Ovary (tissue), 3 donors: ENCODE measurements at regions not wholly inside any gene's neighbourhood (a gene's known extent, or its start where the extent isn't known, plus 50 kb on each side); places are given as distances from the start of the nearest gene placed in this dataset.

ENCODE experiments used
- EP300 ChIP-seq: sonication (generic); formaldehyde crosslinking; IDR thresholded peaks from one replicate; pipeline ENCODE4 v1.6.1; 2017; ENCODE audit warnings: antibody characterized with exemption
- POLR2A ChIP-seq: fragments of 450-650 bp; IDR thresholded peaks from one replicate; pipeline ENCODE4 v1.6.1; 2017; ENCODE audit warnings: antibody characterized with exemption, mild to moderate bottlenecking, moderate library complexity
- TF ChIP-seq, protein P1 (sequence below), 3 donors: fragments of 450-650 bp in 2 of 3; fragments of 200-600 bp in 1 of 3; IDR thresholded peaks; one replicate each; pipeline versions ENCODE4 v1.5.1 to v1.8.0; 2016 to 2022; ENCODE audit warnings: antibody characterized with exemption in 3 of 3, mild to moderate bottlenecking in 1 of 3
- donor health status: DM: no; HTN: no; CAD: no.

DNA sequence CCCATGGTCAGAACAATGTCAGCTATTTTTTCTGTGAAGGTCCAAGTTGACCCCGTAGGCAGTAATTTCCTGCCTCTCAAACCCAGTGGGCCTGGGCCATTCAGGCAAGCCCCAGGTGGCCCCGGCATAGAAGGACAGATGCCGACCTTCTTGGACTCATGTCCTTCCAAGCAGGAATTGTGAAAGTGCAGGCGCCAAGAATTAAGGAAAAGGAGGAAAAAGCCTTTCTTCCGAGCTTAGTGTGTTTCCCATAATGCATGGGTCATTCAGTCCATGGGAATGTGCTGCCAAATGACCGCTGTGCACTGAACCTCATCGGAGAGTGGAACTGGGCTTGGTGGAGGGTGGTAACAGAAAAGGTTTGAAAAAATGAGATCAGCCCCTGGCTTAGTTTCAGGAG lies 196.5 kb upstream of the HS3ST1 start:
- TF ChIP-seq, protein P1, sequence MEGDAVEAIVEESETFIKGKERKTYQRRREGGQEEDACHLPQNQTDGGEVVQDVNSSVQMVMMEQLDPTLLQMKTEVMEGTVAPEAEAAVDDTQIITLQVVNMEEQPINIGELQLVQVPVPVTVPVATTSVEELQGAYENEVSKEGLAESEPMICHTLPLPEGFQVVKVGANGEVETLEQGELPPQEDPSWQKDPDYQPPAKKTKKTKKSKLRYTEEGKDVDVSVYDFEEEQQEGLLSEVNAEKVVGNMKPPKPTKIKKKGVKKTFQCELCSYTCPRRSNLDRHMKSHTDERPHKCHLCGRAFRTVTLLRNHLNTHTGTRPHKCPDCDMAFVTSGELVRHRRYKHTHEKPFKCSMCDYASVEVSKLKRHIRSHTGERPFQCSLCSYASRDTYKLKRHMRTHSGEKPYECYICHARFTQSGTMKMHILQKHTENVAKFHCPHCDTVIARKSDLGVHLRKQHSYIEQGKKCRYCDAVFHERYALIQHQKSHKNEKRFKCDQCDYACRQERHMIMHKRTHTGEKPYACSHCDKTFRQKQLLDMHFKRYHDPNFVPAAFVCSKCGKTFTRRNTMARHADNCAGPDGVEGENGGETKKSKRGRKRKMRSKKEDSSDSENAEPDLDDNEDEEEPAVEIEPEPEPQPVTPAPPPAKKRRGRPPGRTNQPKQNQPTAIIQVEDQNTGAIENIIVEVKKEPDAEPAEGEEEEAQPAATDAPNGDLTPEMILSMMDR (IDR thresholded peaks at IDR 0.05): no peak
- TF ChIP-seq POLR2A (no peak), EP300 (no peak)
